ENCODE measurements at regions not wholly inside any gene's neighbourhood (a gene's known extent, or its start where the extent isn't known, plus 50 kb on each side); places are given as distances from the start of the nearest gene placed in this dataset.
"Not testable (repeated sequence)": the region's sequence is repeated elsewhere in the genome, so short reads cannot be mapped to it uniquely, and the experiment has no call there.

GRCh38 chr1:4258146-4258777, 358.2 kb upstream of the C1orf174 start:
- not testable (repeated sequence) for DNase-seq

GRCh38 chr1:4261327-4261726, 361.3 kb upstream of the C1orf174 start:
- DNase-seq = no peak

GRCh38 chr1:4262665-4263064, 362.6 kb upstream of the C1orf174 start:
- no peak for DNase-seq

GRCh38 chr1:4263699-4264098, 363.6 kb upstream of the C1orf174 start:
- no peak for DNase-seq

GRCh38 chr1:4265836-4266235, 365.8 kb upstream of the C1orf174 start:
- no peak for DNase-seq

GRCh38 chr1:4267381-4268261, 367.5 kb upstream of the C1orf174 start:
- no peak for DNase-seq

- DNase-seq = no peak
Measured at GRCh38 chr1:4268262-4268888, 368.3 kb upstream of the C1orf174 start.

GRCh38 chr1:4268889-4269284, 368.8 kb upstream of the C1orf174 start:
- no peak for DNase-seq

- no peak for DNase-seq
Measured at GRCh38 chr1:4269330-4269729, 369.3 kb upstream of the C1orf174 start.

GRCh38 chr1:4269952-4270570, 370.0 kb upstream of the C1orf174 start:
- DNase-seq = no peak

GRCh38 chr1:4270651-4271337, 370.7 kb upstream of the C1orf174 start:
- no peak for DNase-seq

- no peak for DNase-seq
Measured at GRCh38 chr1:4271338-4271998, 371.4 kb upstream of the C1orf174 start.

GRCh38 chr1:4272568-4272967, 372.5 kb upstream of the C1orf174 start:
- DNase-seq = no peak

GRCh38 chr1:4273243-4273642, 373.2 kb upstream of the C1orf174 start:
- no peak for DNase-seq

- DNase-seq = no peak
Measured at GRCh38 chr1:4273747-4274146, 373.7 kb upstream of the C1orf174 start.

- DNase-seq = no peak
Measured at GRCh38 chr1:4275083-4275482, 375.0 kb upstream of the C1orf174 start.

GRCh38 chr1:4276238-4276637, 376.2 kb upstream of the C1orf174 start:
- DNase-seq = no peak

- DNase-seq = no peak
Measured at GRCh38 chr1:4277598-4277997, 376.8 kb upstream of the AJAP1 start.

GRCh38 chr1:4284976-4285375, 369.4 kb upstream of the AJAP1 start:
- DNase-seq = no peak

GRCh38 chr1:4292861-4293260, 361.5 kb upstream of the AJAP1 start:
- no peak for DNase-seq

- no peak for DNase-seq
Measured at GRCh38 chr1:4298361-4299083, 355.9 kb upstream of the AJAP1 start.

GRCh38 chr1:4301007-4301406, 353.4 kb upstream of the AJAP1 start:
- DNase-seq = no peak

Measured in activated gamma-delta T cell treated with Interleukin-2 at 50 U/mL for 16 hours (primary cell).